Neural progenitor cell (in vitro differentiated cells): ENCODE measurements at regions not wholly inside any gene's neighbourhood (a gene's known extent, or its start where the extent isn't known, plus 50 kb on each side); places are given as distances from the start of the nearest gene placed in this dataset.

Experiments
- DNase-seq: peaks from one replicate; pipeline ENCODE4 v3.0.0-alpha.2; 2016; ENCODE audit warnings: low spot score
- H2AFZ ChIP-seq: fragments of 200-600 bp; sonication (generic); replicated peaks from 2 replicates; pipeline ENCODE4 v1.6.1; 2016; ENCODE audit warnings: antibody characterized with exemption
- H3F3A ChIP-seq: fragments of 200-600 bp; sonication (generic); 2 replicates; pipeline ENCODE4 v1.6.1; 2016; ENCODE audit warnings: antibody characterized with exemption, low read depth
- H3K27ac ChIP-seq: fragments of 200-600 bp; sonication (generic); 2 replicates; pipeline ENCODE4 v1.5.1; 2016; ENCODE audit warnings: mild to moderate bottlenecking
- H3K27me3 ChIP-seq: fragments of 200-600 bp; sonication (generic); 2 replicates; pipeline ENCODE4 v1.6.1; 2016; ENCODE audit warnings: mild to moderate bottlenecking, moderate library complexity
- H3K36me3 ChIP-seq: fragments of 200-600 bp; sonication (generic); 2 replicates; pipeline ENCODE4 v1.5.1; 2016
- H3K4me1 ChIP-seq: fragments of 200-600 bp; sonication (generic); 2 replicates; pipeline ENCODE4 v1.6.1; 2016; ENCODE audit warnings: mixed run types
- H3K4me2 ChIP-seq: fragments of 200-600 bp; sonication (generic); 2 replicates; pipeline ENCODE4 v1.6.1; 2016
- H3K4me3 ChIP-seq: fragments of 200-600 bp; sonication (generic); 2 replicates; pipeline ENCODE4 v1.5.1; 2016
- H3K79me2 ChIP-seq: fragments of 200-600 bp; sonication (generic); 2 replicates; pipeline ENCODE4 v1.6.1; 2016; ENCODE audit warnings: low read depth
- H3K9ac ChIP-seq: fragments of 200-600 bp; sonication (generic); 2 replicates; pipeline ENCODE4 v1.6.1; 2016
- H3K9me3 ChIP-seq: fragments of 200-600 bp; sonication (generic); 2 replicates; pipeline ENCODE4 v1.5.1; 2016; ENCODE audit warnings: low read depth
- H4K20me1 ChIP-seq: fragments of 200-600 bp; sonication (generic); 2 replicates; pipeline ENCODE4 v1.6.1; 2016; ENCODE audit warnings: low read depth
- H3K27ac Mint-ChIP-seq: 3 replicates; pipeline ENCODE4 v1.8.0; 2021; ENCODE audit warnings: mixed read lengths
- H3K27me3 Mint-ChIP-seq: 2 replicates; pipeline ENCODE4 v1.8.0; 2022; ENCODE audit warnings: low read depth, mild to moderate bottlenecking, inconsistent platforms, moderate library complexity, mixed read lengths; ENCODE audit not compliant: insufficient read depth
- H3K36me3 Mint-ChIP-seq: 3 replicates; pipeline ENCODE4 v1.8.0; 2021; ENCODE audit warnings: mixed read lengths
- H3K4me1 Mint-ChIP-seq: 3 replicates; pipeline ENCODE4 v1.8.0; 2021; ENCODE audit warnings: mixed read lengths
- H3K4me3 Mint-ChIP-seq: 3 replicates; pipeline ENCODE4 v1.8.0; 2021; ENCODE audit warnings: mild to moderate bottlenecking, moderate library complexity, mixed read lengths
- H3K9me3 Mint-ChIP-seq: 3 replicates; pipeline ENCODE4 v1.8.0; 2020; ENCODE audit warnings: mixed read lengths
- EZH2 ChIP-seq: fragments of 200-600 bp; sonication (generic); IDR thresholded peaks from 2 replicates; pipeline ENCODE4 v1.6.1; 2017; ENCODE audit warnings: antibody characterized with exemption, mild to moderate bottlenecking, moderate library complexity
- EZH2phosphoT487 ChIP-seq: fragments of 200-600 bp; sonication (generic); IDR thresholded peaks from 2 replicates; pipeline ENCODE4 v1.6.1; 2017; ENCODE audit warnings: antibody characterized with exemption
- TF ChIP-seq, protein P1 (sequence below): fragments of 200-600 bp; sonication (generic); IDR thresholded peaks from 2 replicates; pipeline ENCODE4 v1.5.1; 2017; ENCODE audit warnings: antibody characterized with exemption, mild to moderate bottlenecking

GRCh38 chr10:81570349-81570748, 304.6 kb upstream of the NRG3 start:
- H3K79me2 ChIP-seq = no peaks in the 10 kb centered on the region
- Mint-ChIP-seq H3K4me3 (no peak overlapping the region), H3K27ac (no peak overlapping the region), H3K9me3 (peaks cover 3% of the 10 kb centered on the region), H3K36me3 (no peaks in the 10 kb centered on the region), H3K4me1 (no peaks in the 10 kb centered on the region), H3K27me3 (no peaks in the 10 kb centered on the region)
- no peaks in the 10 kb centered on the region for H3K27me3 ChIP-seq
- H3F3A ChIP-seq = no peaks in the 10 kb centered on the region
- H3K4me3 ChIP-seq = no peak overlapping the region
- no peaks in the 10 kb centered on the region for H4K20me1 ChIP-seq
- H3K9me3 ChIP-seq = no peaks in the 10 kb centered on the region
- no peaks in the 10 kb centered on the region for H3K4me1 ChIP-seq
- DNase-seq = no peak
- no peaks in the 10 kb centered on the region for H3K36me3 ChIP-seq
- H3K4me2 ChIP-seq = no peak overlapping the region
- H2AFZ ChIP-seq = no peak overlapping the region
- H3K9ac ChIP-seq = no peak overlapping the region
- TF ChIP-seq EZH2phosphoT487 (no peak), EZH2 (no peak)
- TF ChIP-seq, protein P1, sequence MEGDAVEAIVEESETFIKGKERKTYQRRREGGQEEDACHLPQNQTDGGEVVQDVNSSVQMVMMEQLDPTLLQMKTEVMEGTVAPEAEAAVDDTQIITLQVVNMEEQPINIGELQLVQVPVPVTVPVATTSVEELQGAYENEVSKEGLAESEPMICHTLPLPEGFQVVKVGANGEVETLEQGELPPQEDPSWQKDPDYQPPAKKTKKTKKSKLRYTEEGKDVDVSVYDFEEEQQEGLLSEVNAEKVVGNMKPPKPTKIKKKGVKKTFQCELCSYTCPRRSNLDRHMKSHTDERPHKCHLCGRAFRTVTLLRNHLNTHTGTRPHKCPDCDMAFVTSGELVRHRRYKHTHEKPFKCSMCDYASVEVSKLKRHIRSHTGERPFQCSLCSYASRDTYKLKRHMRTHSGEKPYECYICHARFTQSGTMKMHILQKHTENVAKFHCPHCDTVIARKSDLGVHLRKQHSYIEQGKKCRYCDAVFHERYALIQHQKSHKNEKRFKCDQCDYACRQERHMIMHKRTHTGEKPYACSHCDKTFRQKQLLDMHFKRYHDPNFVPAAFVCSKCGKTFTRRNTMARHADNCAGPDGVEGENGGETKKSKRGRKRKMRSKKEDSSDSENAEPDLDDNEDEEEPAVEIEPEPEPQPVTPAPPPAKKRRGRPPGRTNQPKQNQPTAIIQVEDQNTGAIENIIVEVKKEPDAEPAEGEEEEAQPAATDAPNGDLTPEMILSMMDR = no peak
- no peak overlapping the region for H3K27ac ChIP-seq

- H3K36me3 Mint-ChIP-seq = no peaks in the 10 kb centered on the region
- H3K4me1 ChIP-seq = no peaks in the 10 kb centered on the region
- H3K4me1 Mint-ChIP-seq = no peaks in the 10 kb centered on the region
- no peak for DNase-seq
- no peak overlapping the region for H2AFZ ChIP-seq
- H3K79me2 ChIP-seq = no peaks in the 10 kb centered on the region
- no peak overlapping the region for H3K4me3 Mint-ChIP-seq
- no peaks in the 10 kb centered on the region for H3K27me3 Mint-ChIP-seq
- TF ChIP-seq, protein P1 = no peak
- TF ChIP-seq EZH2 (no peak), EZH2phosphoT487 (no peak)
- peaks cover 5% of the 10 kb centered on the region for H3K9me3 Mint-ChIP-seq
- no peak overlapping the region for H3K27ac ChIP-seq
- no peak overlapping the region for H3K4me2 ChIP-seq
- no peak overlapping the region for H3K27ac Mint-ChIP-seq
- H4K20me1 ChIP-seq = no peaks in the 10 kb centered on the region
- H3K36me3 ChIP-seq = no peaks in the 10 kb centered on the region
- H3K4me3 ChIP-seq = no peak overlapping the region
- H3K27me3 ChIP-seq = no peaks in the 10 kb centered on the region
- H3K9me3 ChIP-seq = no peaks in the 10 kb centered on the region
- H3F3A ChIP-seq = no peaks in the 10 kb centered on the region
- H3K9ac ChIP-seq = no peak overlapping the region
Observed at GRCh38 chr10:81570878-81571794, 303.9 kb upstream of the NRG3 start.

- Histone ChIP-seq H4K20me1 (no peaks in the 10 kb centered on the region), H3K4me1 (no peaks in the 10 kb centered on the region), H3K36me3 (no peaks in the 10 kb centered on the region), H3K79me2 (no peaks in the 10 kb centered on the region), H3K4me3 (no peak overlapping the region), H3K9me3 (no peaks in the 10 kb centered on the region), H3K27me3 (no peaks in the 10 kb centered on the region), H2AFZ (no peak overlapping the region), H3K9ac (no peak overlapping the region), H3K27ac (no peak overlapping the region), H3F3A (no peaks in the 10 kb centered on the region), H3K4me2 (no peak overlapping the region)
- Mint-ChIP-seq H3K4me3 (no peak overlapping the region), H3K36me3 (no peaks in the 10 kb centered on the region), H3K27me3 (no peaks in the 10 kb centered on the region), H3K9me3 (peaks cover 5% of the 10 kb centered on the region), H3K4me1 (no peaks in the 10 kb centered on the region), H3K27ac (no peak overlapping the region)
- no peak for TF ChIP-seq EZH2
- TF ChIP-seq, protein P1 = no peak
- no peak for TF ChIP-seq EZH2phosphoT487
- DNase-seq = no peak
Observed at GRCh38 chr10:81575036-81575435, 300.0 kb upstream of the NRG3 start.
